Esophagus (tissue), 2 donors: ENCODE measurements at regions not wholly inside any gene's neighbourhood (a gene's known extent, or its start where the extent isn't known, plus 50 kb on each side); places are given as distances from the start of the nearest gene placed in this dataset.
"Not testable (repeated sequence)": the region's sequence is repeated elsewhere in the genome, so short reads cannot be mapped to it uniquely, and the experiment has no call there.

ENCODE experiments used
- H3K27ac ChIP-seq, 2 donors: one replicate each; pipeline ENCODE4 v1.5.1; 2013; ENCODE audit warnings: low read depth in 2 of 2, mild to moderate bottlenecking in 2 of 2, inconsistent platforms in 1 of 2, low read length in 1 of 2, moderate library complexity in 1 of 2
- H3K27me3 ChIP-seq, 2 donors: one replicate each; pipeline ENCODE4 v1.6.1; 2013; ENCODE audit warnings: low read length in 2 of 2, control low read depth in 1 of 2, mild to moderate bottlenecking in 1 of 2; ENCODE audit not compliant: insufficient read depth in 2 of 2, control insufficient read depth in 1 of 2
- H3K36me3 ChIP-seq, 2 donors: one replicate each; pipeline ENCODE4 v1.6.1; 2013; ENCODE audit warnings: low read length in 1 of 2; ENCODE audit not compliant: control insufficient read depth in 2 of 2, insufficient read depth in 2 of 2
- H3K4me1 ChIP-seq, 2 donors: one replicate each; pipeline ENCODE4 v1.6.1; 2013; ENCODE audit warnings: low read length in 1 of 2; ENCODE audit not compliant: control insufficient read depth in 2 of 2, insufficient read depth in 2 of 2
- H3K4me3 ChIP-seq, 2 donors: one replicate each; pipeline ENCODE4 v1.5.1; 2013; ENCODE audit warnings: low read length in 2 of 2, mild to moderate bottlenecking in 2 of 2, low read depth in 1 of 2, moderate library complexity in 1 of 2
- H3K9me3 ChIP-seq, 2 donors: one replicate each; pipeline ENCODE4 v1.6.1; 2013; ENCODE audit warnings: mild to moderate bottlenecking in 2 of 2, low read depth in 1 of 2, low read length in 1 of 2, moderate library complexity in 1 of 2; ENCODE audit not compliant: control insufficient read depth in 2 of 2, insufficient read depth in 1 of 2
- WGBS, 2 donors: extraction: QIAGEN DNeasy Blood & Tissue Kit; methylation state at CpG; one replicate each; pipeline ENCODE4 v1.1.7; 2013; 5-methylcytosine and 5-hydroxymethylcytosine counted together
- donor health status: healthy with polysubstance abuse.
- donor health status: Bipolar disorder and iron deficiency.

GRCh38 chr5:154546719-154547118 lies 68.7 kb upstream of the HAND1 start:
- no peaks in the 10 kb centered on the region for H3K4me1 ChIP-seq
- H3K9me3 ChIP-seq, result no peaks in the 10 kb centered on the region
- H3K36me3 ChIP-seq, result no peaks in the 10 kb centered on the region
- H3K4me3 ChIP-seq, result no peak overlapping the region
- H3K27ac ChIP-seq, result no peak overlapping the region
- no peaks in the 10 kb centered on the region for H3K27me3 ChIP-seq
- WGBS, 2 donors, result 84% methylated on average over 5 of the region's 5 CpGs

- H3K27ac ChIP-seq, result no peak overlapping the region
- no peaks in the 10 kb centered on the region for H3K27me3 ChIP-seq
- no peaks in the 10 kb centered on the region for H3K36me3 ChIP-seq
- H3K9me3 ChIP-seq, result no peaks in the 10 kb centered on the region
- WGBS, 2 donors, result 76% methylated on average over 3 of the region's 3 CpGs
- H3K4me3 ChIP-seq, result no peak overlapping the region
- H3K4me1 ChIP-seq, result no peaks in the 10 kb centered on the region
Measured at GRCh38 chr5:154544646-154545045, 66.6 kb upstream of the HAND1 start.

GRCh38 chr5:154543380-154543779 lies 65.4 kb upstream of the HAND1 start:
- H3K36me3 ChIP-seq, result no peaks in the 10 kb centered on the region
- H3K4me1 ChIP-seq, result no peaks in the 10 kb centered on the region
- no peaks in the 10 kb centered on the region for H3K27me3 ChIP-seq
- 71 to 74% methylated on average over 5 of the region's 5 CpGs for WGBS, 2 donors
- no peak overlapping the region for H3K4me3 ChIP-seq
- H3K27ac ChIP-seq, result no peak overlapping the region
- H3K9me3 ChIP-seq, result no peaks in the 10 kb centered on the region

DNA sequence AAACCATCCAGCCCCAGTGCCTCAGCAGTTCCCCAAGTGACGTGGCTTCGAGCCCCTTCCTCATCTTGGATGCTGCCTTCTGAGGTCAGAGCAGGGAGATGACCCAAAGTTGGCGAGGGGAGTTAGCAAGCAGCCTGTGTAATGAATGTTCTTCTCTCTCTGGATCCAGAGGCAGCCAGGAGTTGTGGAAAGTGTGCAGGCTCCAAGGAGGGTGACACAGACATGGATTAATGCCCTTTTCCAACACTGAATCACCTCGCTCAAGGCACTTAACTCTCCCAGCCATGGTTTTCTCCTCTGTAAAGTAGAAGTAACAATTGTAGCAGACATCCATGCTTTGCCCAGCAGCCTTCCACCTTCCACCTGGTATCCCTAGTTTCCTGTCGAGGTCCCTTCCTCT lies 64.6 kb upstream of the HAND1 start:
- H3K9me3 ChIP-seq, result no peaks in the 10 kb centered on the region
- WGBS, 2 donors, result 59 to 65% methylated on average over 5 of the region's 5 CpGs
- H3K27ac ChIP-seq, result no peak overlapping the region
- no peaks in the 10 kb centered on the region for H3K36me3 ChIP-seq
- no peak overlapping the region for H3K4me3 ChIP-seq
- H3K4me1 ChIP-seq, result no peaks in the 10 kb centered on the region
- no peaks in the 10 kb centered on the region for H3K27me3 ChIP-seq

DNA sequence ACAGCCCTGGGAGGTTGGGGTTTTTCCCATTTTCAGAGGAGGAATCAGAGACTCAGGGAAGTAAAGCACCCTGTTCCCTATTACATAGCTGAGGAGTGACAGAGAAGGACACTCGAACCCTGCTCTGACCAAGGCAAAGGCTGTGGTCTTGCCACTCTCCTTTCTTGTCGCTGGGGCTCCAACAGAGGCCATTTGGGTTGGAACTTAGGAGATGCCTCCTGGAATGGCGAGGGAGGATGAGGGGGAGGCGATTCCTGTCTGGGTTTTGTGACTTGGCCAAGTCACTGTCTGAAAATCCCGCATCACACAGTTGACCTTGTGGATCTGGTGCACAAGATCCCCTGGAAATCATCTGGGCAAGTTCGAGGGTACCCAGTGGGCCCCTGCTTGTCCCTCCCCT lies 64.0 kb upstream of the HAND1 start:
- 67 to 77% methylated on average over 6 of the region's 6 CpGs for WGBS, 2 donors
- H3K36me3 ChIP-seq, result no peaks in the 10 kb centered on the region
- H3K27ac ChIP-seq, result no peak overlapping the region
- no peaks in the 10 kb centered on the region for H3K9me3 ChIP-seq
- no peak overlapping the region for H3K4me3 ChIP-seq
- no peaks in the 10 kb centered on the region for H3K4me1 ChIP-seq
- H3K27me3 ChIP-seq, result no peaks in the 10 kb centered on the region

- no peaks in the 10 kb centered on the region for H3K27me3 ChIP-seq
- H3K27ac ChIP-seq, result no peak overlapping the region
- WGBS, 2 donors, result 49 to 54% methylated on average over 10 to 11 of the region's 11 CpGs
- H3K9me3 ChIP-seq, result no peaks in the 10 kb centered on the region
- no peak overlapping the region for H3K4me3 ChIP-seq
- H3K4me1 ChIP-seq, result no peaks in the 10 kb centered on the region
- no peaks in the 10 kb centered on the region for H3K36me3 ChIP-seq
Measured at GRCh38 chr5:154541553-154541952, 63.5 kb upstream of the HAND1 start.

DNA sequence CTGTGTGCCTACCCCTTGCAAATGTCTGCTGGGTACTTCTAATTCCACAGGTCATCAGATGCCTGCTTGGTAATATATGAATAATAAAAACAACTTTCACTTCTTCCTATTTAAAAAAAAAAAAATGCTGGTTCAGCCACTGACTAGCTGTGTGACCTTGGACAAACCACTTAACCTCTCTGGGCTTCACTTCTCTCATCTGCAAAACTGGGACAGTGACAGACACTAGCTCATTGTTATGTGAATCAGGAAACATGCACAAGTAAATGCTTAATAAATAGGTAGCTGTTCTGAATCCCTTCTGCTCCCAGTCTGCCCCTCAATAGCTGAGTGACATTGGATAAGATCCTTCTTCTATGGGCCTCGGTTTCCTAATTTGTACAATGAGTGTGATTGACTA lies 62.6 kb upstream of the HAND1 start:
- no peaks in the 10 kb centered on the region for H3K27me3 ChIP-seq
- no peak overlapping the region for H3K27ac ChIP-seq
- H3K4me1 ChIP-seq, result no peaks in the 10 kb centered on the region
- H3K9me3 ChIP-seq, result no peaks in the 10 kb centered on the region
- 69 to 82% methylated on average over 1 of the region's 1 CpG for WGBS, 2 donors
- no peaks in the 10 kb centered on the region for H3K36me3 ChIP-seq
- H3K4me3 ChIP-seq, result no peak overlapping the region

GRCh38 chr5:154538492-154538891 lies 60.5 kb upstream of the HAND1 start:
- 82 to 85% methylated on average over 6 of the region's 6 CpGs for WGBS, 2 donors
- Histone ChIP-seq H3K27ac (no peak overlapping the region), H3K4me3 (no peak overlapping the region), H3K27me3 (no peaks in the 10 kb centered on the region), H3K9me3 (no peaks in the 10 kb centered on the region), H3K36me3 (no peaks in the 10 kb centered on the region), H3K4me1 (no peaks in the 10 kb centered on the region)

- 91 to 93% methylated on average over 4 of the region's 4 CpGs for WGBS, 2 donors
- not testable (repeated sequence) for H3K27ac ChIP-seq, H3K27me3 ChIP-seq, H3K4me1 ChIP-seq, H3K9me3 ChIP-seq, H3K4me3 ChIP-seq, H3K36me3 ChIP-seq
Measured at GRCh38 chr5:154536439-154536838, 58.4 kb upstream of the HAND1 start.

GRCh38 chr5:154535535-154535934 lies 57.5 kb upstream of the HAND1 start:
- Histone ChIP-seq H3K4me1 (no peaks in the 10 kb centered on the region), H3K36me3 (no peaks in the 10 kb centered on the region), H3K4me3 (no peak overlapping the region), H3K27ac (no peak overlapping the region), H3K9me3 (peaks cover 0 to 3% of the 10 kb centered on the region in 2 donors), H3K27me3 (no peaks in the 10 kb centered on the region)
- 61 to 70% methylated on average over 2 of the region's 2 CpGs for WGBS, 2 donors
